B cell (primary cell): ENCODE measurements at regions not wholly inside any gene's neighbourhood (a gene's known extent, or its start where the extent isn't known, plus 50 kb on each side); places are given as distances from the start of the nearest gene placed in this dataset.

Experiments used
- ATAC-seq: fragments of 200-7000 bp; cut with Tn5 transposase; one replicate; pipeline ENCODE4 v1.10.0; 2021; ENCODE audit warnings: low read depth, mild to moderate bottlenecking, moderate number of reproducible peaks, moderate library complexity
- CTCF ChIA-PET: fragments of 350-600 bp; sonication (Branson Sonifier 250); formaldehyde crosslinking; loops from one replicate; lab custom pipeline; 2021; ENCODE audit warnings: antibody characterized with exemption, inconsistent platforms; lab: Charles Lee
- POLR2A ChIA-PET: fragments of 350-600 bp; sonication (Branson Sonifier 250); formaldehyde crosslinking; loops from one replicate; lab custom pipeline; 2021; ENCODE audit warnings: antibody characterized with exemption; lab: Charles Lee
- DNase-seq: peaks from one replicate; pipeline ENCODE4 v3.0.0; 2013
- H2AFZ ChIP-seq: 2 replicates; pipeline ENCODE4 v1.6.1; 2012; ENCODE audit warnings: mild to moderate bottlenecking, low read depth, low read length; ENCODE audit not compliant: insufficient read depth, poor library complexity, severe bottlenecking
- H3K27ac ChIP-seq, 2 donors: 1 replicate in 1 of 2; 2 replicates in 1 of 2; pipeline ENCODE4 v1.5.1; 2012 to 2013; ENCODE audit warnings: low read length in 2 of 2, mild to moderate bottlenecking in 2 of 2, moderate library complexity in 1 of 2
- H3K27me3 ChIP-seq, 4 experiments: fragments of 200-600 bp in 1 of 4; sonication (generic) in 1 of 4; replicated peaks in 1 of 4; 1 replicate in 2 of 4; 2 replicates in 2 of 4; pipeline versions ENCODE4 v1.6.1 to v1.7.0; 2013 to 2016; ENCODE audit warnings: low read length in 3 of 4, mild to moderate bottlenecking in 2 of 4, mixed read lengths in 1 of 4, moderate library complexity in 1 of 4; ENCODE audit not compliant: insufficient read depth in 4 of 4, control insufficient read depth in 3 of 4; ENCODE audit errors: control extremely low read depth in 1 of 4
- H3K36me3 ChIP-seq, 2 experiments: replicated peaks in 1 of 2; 1 replicate in 1 of 2; 2 replicates in 1 of 2; pipeline versions ENCODE4 v1.6.1 to v1.7.1; 2013; ENCODE audit warnings: low read length in 1 of 2; ENCODE audit not compliant: insufficient read depth in 2 of 2, control insufficient read depth in 1 of 2; ENCODE audit errors: control extremely low read depth in 1 of 2, extremely low read depth in 1 of 2
- H3K4me1 ChIP-seq, 2 donors: fragments of 200-600 bp in 1 of 2; sonication (generic) in 1 of 2; 1 replicate in 1 of 2; 2 replicates in 1 of 2; pipeline versions ENCODE4 v1.5.1 to v1.6.1; 2013 to 2017; ENCODE audit warnings: low read length in 2 of 2; ENCODE audit not compliant: control insufficient read depth in 2 of 2, insufficient read depth in 2 of 2
- H3K4me2 ChIP-seq: replicated peaks from 2 replicates; pipeline ENCODE3; 2012; ENCODE audit warnings: mild to moderate bottlenecking, low read depth, low read length; ENCODE audit not compliant: poor library complexity, severe bottlenecking
- H3K4me3 ChIP-seq, 5 experiments: fragments of 200-600 bp in 1 of 5; sonication (generic) in 1 of 5; 1 replicate in 3 of 5; 2 replicates in 2 of 5; pipeline versions ENCODE4 v1.5.1 to v1.7.0; 2011 to 2016; ENCODE audit warnings: low read length in 4 of 5, mild to moderate bottlenecking in 4 of 5, low read depth in 2 of 5, control low read depth in 1 of 5, moderate library complexity in 1 of 5; ENCODE audit not compliant: insufficient read depth in 1 of 5; ENCODE audit errors: control extremely low read depth in 1 of 5, extremely low read depth in 1 of 5
- H3K79me2 ChIP-seq: fragments of 200-600 bp; sonication (generic); one replicate; pipeline ENCODE4 v1.6.0; 2016; ENCODE audit warnings: low read length; ENCODE audit not compliant: control insufficient read depth, insufficient read depth
- H3K9ac ChIP-seq: fragments of 200-600 bp; sonication (generic); 2 replicates; pipeline ENCODE4 v1.6.1; 2017; ENCODE audit warnings: mild to moderate bottlenecking, low read length, moderate library complexity
- H3K9me3 ChIP-seq, 3 donors: one replicate each; pipeline versions ENCODE4 v1.6.1 to v1.7.1; 2013; ENCODE audit warnings: low read length in 2 of 3; ENCODE audit not compliant: control insufficient read depth in 2 of 3, insufficient read depth in 1 of 3; ENCODE audit errors: control extremely low read depth in 1 of 3
- H4K20me1 ChIP-seq: 2 replicates; pipeline ENCODE4 v1.6.0; 2012; ENCODE audit warnings: mild to moderate bottlenecking, low read length; ENCODE audit not compliant: insufficient read depth, control insufficient read depth, poor library complexity, severe bottlenecking
- H3K27ac Mint-ChIP-seq: one replicate; pipeline ENCODE4 v1.8.0; 2021; ENCODE audit warnings: mixed read lengths
- H3K27me3 Mint-ChIP-seq: one replicate; pipeline ENCODE4 v1.8.0; 2021; ENCODE audit warnings: mixed read lengths
- H3K4me1 Mint-ChIP-seq: one replicate; pipeline ENCODE4 v1.8.0; 2021; ENCODE audit warnings: mixed read lengths
- H3K4me3 Mint-ChIP-seq: one replicate; pipeline ENCODE4 v1.8.0; 2021; ENCODE audit warnings: mixed read lengths
- H3K9me3 Mint-ChIP-seq: one replicate; pipeline ENCODE4 v1.8.0; 2022; ENCODE audit warnings: mixed read lengths; ENCODE audit not compliant: insufficient read depth
- CTCF ChIP-seq: fragments of 200-600 bp; IDR thresholded peaks from one replicate; pipeline ENCODE4 v1.8.0; 2022; ENCODE audit warnings: antibody characterized with exemption, mild to moderate bottlenecking
- EZH2 ChIP-seq: IDR thresholded peaks from 2 replicates; pipeline ENCODE4 v1.6.1; 2012; ENCODE audit warnings: borderline replicate concordance, low read depth, mild to moderate bottlenecking, moderate library complexity, low read length; ENCODE audit not compliant: insufficient read depth, poor library complexity, severe bottlenecking
- WGBS: methylation state at CpG from one replicate; pipeline ENCODE4 v1.1.5; 2013; ENCODE audit warnings: missing lambda C conversion rate; ENCODE audit not compliant: insufficient coverage; 5-methylcytosine and 5-hydroxymethylcytosine counted together
- intact Hi-C: fragments of 100-400 bp; cut with micrococcal nuclease; formaldehyde crosslinking; loops from one replicate; pipeline ENCODE4 v1.10.0; 2022

GRCh38 chr16:26818393-26818792 is 248.3 kb upstream of the C16orf82 start:
- no peak overlapping the region for H3K4me3 ChIP-seq
- peaks cover 0 to 5% (median 1%) of the 10 kb centered on the region in 4 experiments for H3K27me3 ChIP-seq
- Mint-ChIP-seq H3K4me3 (no peak overlapping the region), H3K9me3 (no peaks in the 10 kb centered on the region), H3K27me3 (peaks cover 4% of the 10 kb centered on the region), H3K4me1 (no peaks in the 10 kb centered on the region), H3K27ac (no peak overlapping the region)
- no peaks in the 10 kb centered on the region for H3K4me1 ChIP-seq
- DNase-seq (no peak), ATAC-seq (no peak)
- H3K9ac ChIP-seq, result no peak overlapping the region
- no peaks in the 10 kb centered on the region for H3K79me2 ChIP-seq
- TF ChIP-seq EZH2 (no peak), CTCF (no peak)
- POLR2A ChIA-PET, result no interaction called here
- no peak overlapping the region for H3K4me2 ChIP-seq
- H3K9me3 ChIP-seq, result no peaks in the 10 kb centered on the region
- WGBS, result no CpG with 5 or more reads among the region's 2 CpGs
- H3K36me3 ChIP-seq, result no peaks in the 10 kb centered on the region
- CTCF ChIA-PET, result no interaction called here
- H3K27ac ChIP-seq, result no peak overlapping the region
- H4K20me1 ChIP-seq, result no peaks in the 10 kb centered on the region
- no peak overlapping the region for H2AFZ ChIP-seq
- intact Hi-C loops, result no loop called here

- no peaks in the 10 kb centered on the region for H3K9me3 Mint-ChIP-seq
- Histone ChIP-seq H3K4me2 (no peak overlapping the region), H3K36me3 (no peaks in the 10 kb centered on the region), H3K4me1 (no peaks in the 10 kb centered on the region), H3K9ac (no peak overlapping the region), H3K79me2 (no peaks in the 10 kb centered on the region), H3K4me3 (no peak overlapping the region), H3K27me3 (peaks cover 0 to 3% (median 0%) of the 10 kb centered on the region in 4 experiments), H3K27ac (no peak overlapping the region), H4K20me1 (no peaks in the 10 kb centered on the region), H2AFZ (no peak overlapping the region), H3K9me3 (no peaks in the 10 kb centered on the region)
- intact Hi-C loops, result no loop called here
- ChIA-PET CTCF (no interaction called here), POLR2A (no interaction called here)
- ATAC-seq (no peak), DNase-seq (no peak)
- WGBS, result 89% methylated on average over 9 of the region's 9 CpGs
- no peak overlapping the region for H3K4me3 Mint-ChIP-seq
- H3K27me3 Mint-ChIP-seq, result peaks cover 16% of the 10 kb centered on the region
- no peaks in the 10 kb centered on the region for H3K4me1 Mint-ChIP-seq
- TF ChIP-seq EZH2 (no peak), CTCF (no peak)
- no peak overlapping the region for H3K27ac Mint-ChIP-seq
Measured at GRCh38 chr16:26824469-26824868, 242.3 kb upstream of the C16orf82 start.
